Kidney tubule cell (primary cell): ENCODE measurements at regions not wholly inside any gene's neighbourhood (a gene's known extent, or its start where the extent isn't known, plus 50 kb on each side); places are given as distances from the start of the nearest gene placed in this dataset.
"Not testable (repeated sequence)": the region's sequence is repeated elsewhere in the genome, so short reads cannot be mapped to it uniquely, and the experiment has no call there.

ENCODE experiments used
- DNase-seq: peaks from one replicate; pipeline ENCODE4 v3.0.0-alpha.2; 2018; ENCODE audit warnings: low spot score

- no peak for DNase-seq
These were observed 537.5 kb downstream of the BTBD3 start for GRCh38 chr20:12455148-12455547.

GRCh38 chr20:12458241-12458640 is 540.5 kb downstream of the BTBD3 start:
- DNase-seq, result no peak

- DNase-seq, result no peak
These were observed 544.7 kb upstream of the SPTLC3 start for GRCh38 chr20:12464036-12464435.

- DNase-seq, result no peak
These were observed 541.9 kb upstream of the SPTLC3 start for GRCh38 chr20:12466915-12467314.

GRCh38 chr20:12467758-12468157 is 541.0 kb upstream of the SPTLC3 start:
- no peak for DNase-seq

- DNase-seq, result no peak
These were observed 526.1 kb upstream of the SPTLC3 start for GRCh38 chr20:12482661-12483060.

- no peak for DNase-seq
These were observed 506.3 kb upstream of the SPTLC3 start for GRCh38 chr20:12502443-12502842.

- no peak for DNase-seq
These were observed 504.0 kb upstream of the SPTLC3 start for GRCh38 chr20:12504779-12505178.

- no peak for DNase-seq
These were observed 497.3 kb upstream of the SPTLC3 start for GRCh38 chr20:12511499-12511898.

GRCh38 chr20:12512755-12513154 is 496.0 kb upstream of the SPTLC3 start:
- DNase-seq, result no peak

GRCh38 chr20:12528104-12528503 is 480.7 kb upstream of the SPTLC3 start:
- DNase-seq, result no peak

GRCh38 chr20:12528591-12529041 is 480.2 kb upstream of the SPTLC3 start:
- DNase-seq, result no peak

- DNase-seq, result no peak
These were observed 477.1 kb upstream of the SPTLC3 start for GRCh38 chr20:12531626-12532025.

GRCh38 chr20:12535316-12535715 is 473.5 kb upstream of the SPTLC3 start:
- peak; percentile 1 for DNase-seq

- no peak for DNase-seq
These were observed 473.0 kb upstream of the SPTLC3 start for GRCh38 chr20:12535770-12536169.

- peak; percentile 8 for DNase-seq
These were observed 454.3 kb upstream of the SPTLC3 start for GRCh38 chr20:12554426-12554825.

GRCh38 chr20:12555369-12555768 is 453.4 kb upstream of the SPTLC3 start:
- no peak for DNase-seq

- not testable (repeated sequence) for DNase-seq
These were observed 452.9 kb upstream of the SPTLC3 start for GRCh38 chr20:12555849-12556248.

GRCh38 chr20:12557224-12557623 is 451.5 kb upstream of the SPTLC3 start:
- no peak for DNase-seq

- DNase-seq, result no peak
These were observed 443.8 kb upstream of the SPTLC3 start for GRCh38 chr20:12564979-12565378.

GRCh38 chr20:12566596-12566995 is 442.2 kb upstream of the SPTLC3 start:
- no peak for DNase-seq

GRCh38 chr20:12570371-12570770 is 438.4 kb upstream of the SPTLC3 start:
- DNase-seq, result peak; percentile 43

GRCh38 chr20:12573442-12573841 is 435.3 kb upstream of the SPTLC3 start:
- DNase-seq, result peak; percentile 12

GRCh38 chr20:12575352-12576095 is 433.2 kb upstream of the SPTLC3 start:
- no peak for DNase-seq
